A673 (cell line): ENCODE measurements at regions not wholly inside any gene's neighbourhood (a gene's known extent, or its start where the extent isn't known, plus 50 kb on each side); places are given as distances from the start of the nearest gene placed in this dataset.

Experiments
- BruUV-seq: library from RNA; stranded (reverse); fragments of 400-500 nt; replicated peaks from 2 replicates; lab custom pipeline; 2021; lab: Mats Ljungman, UMichigan
- CTCF ChIA-PET: fragments of 300-600 bp; sonication (Branson Sonifier 250); formaldehyde crosslinking; loops from one replicate; lab custom pipeline; 2022; ENCODE audit warnings: antibody characterized with exemption; lab: Charles Lee
- POLR2A ChIA-PET: fragments of 300-600 bp; sonication (Branson Sonifier 250); formaldehyde crosslinking; loops from one replicate; lab custom pipeline; 2022; ENCODE audit warnings: antibody characterized with exemption; ENCODE audit not compliant: low non-redundant PET; lab: Charles Lee
- DNase-seq: peaks from one replicate; pipeline ENCODE4 v3.0.0-alpha.2; 2015; ENCODE audit warnings: low spot score
- H3K27ac ChIP-seq: fragments of 200-600 bp; sonication (generic); 2 replicates; pipeline ENCODE4 v1.5.1; 2016; ENCODE audit warnings: mixed run types, low read depth, mild to moderate bottlenecking, mixed read lengths, antibody characterized with exemption, low read length; ENCODE audit not compliant: poor library complexity, severe bottlenecking
- H3K27me3 ChIP-seq: fragments of 200-600 bp; sonication (generic); replicated peaks from 2 replicates; pipeline ENCODE4 v1.6.1; 2017; ENCODE audit warnings: mixed run types, low read depth, mild to moderate bottlenecking, mixed read lengths, antibody characterized with exemption, low read length; ENCODE audit not compliant: insufficient read depth, poor library complexity
- H3K36me3 ChIP-seq: fragments of 200-600 bp; sonication (generic); 2 replicates; pipeline ENCODE4 v1.6.1; 2016; ENCODE audit warnings: mixed run types, mild to moderate bottlenecking, mixed read lengths, antibody characterized with exemption, low read length; ENCODE audit not compliant: insufficient read depth, poor library complexity, severe bottlenecking
- H3K4me1 ChIP-seq: fragments of 200-600 bp; sonication (generic); 2 replicates; pipeline ENCODE4 v1.6.1; 2017; ENCODE audit warnings: mixed run types, mild to moderate bottlenecking, mixed read lengths, antibody characterized with exemption, low read length; ENCODE audit not compliant: insufficient read depth, poor library complexity, severe bottlenecking
- H3K4me3 ChIP-seq: fragments of 200-600 bp; sonication (generic); 2 replicates; pipeline ENCODE4 v1.5.1; 2016; ENCODE audit warnings: low read depth, mixed run types, mild to moderate bottlenecking, mixed read lengths, low read length; ENCODE audit not compliant: poor library complexity, severe bottlenecking
- H3K9me3 ChIP-seq: fragments of 200-600 bp; sonication (generic); 2 replicates; pipeline ENCODE4 v1.6.1; 2016; ENCODE audit warnings: mixed run types, low read depth, mild to moderate bottlenecking, mixed read lengths, antibody characterized with exemption, low read length; ENCODE audit not compliant: poor library complexity, severe bottlenecking
- EZH2 ChIP-seq: fragments of 200-600 bp; sonication (generic); IDR thresholded peaks from 2 replicates; pipeline ENCODE4 v1.6.1; 2017; ENCODE audit warnings: borderline replicate concordance, low read depth, mild to moderate bottlenecking, mixed read lengths, antibody characterized with exemption, low read length; ENCODE audit not compliant: poor library complexity, severe bottlenecking
- intact Hi-C: fragments of 100-400 bp; cut with micrococcal nuclease; formaldehyde crosslinking; loops from one replicate; pipeline ENCODE4 v1.10.0; 2022; ENCODE audit not compliant: unreplicated experiment
- TF ChIP-seq, protein P1 (sequence below): fragments of 300-800, 200-600 bp; sonication (generic); conservative IDR thresholded peaks from 2 replicates; pipeline ENCODE4 v1.5.1; 2017; ENCODE audit warnings: low read depth, mild to moderate bottlenecking, antibody characterized with exemption, low read length, moderate library complexity, mixed read lengths

DNA sequence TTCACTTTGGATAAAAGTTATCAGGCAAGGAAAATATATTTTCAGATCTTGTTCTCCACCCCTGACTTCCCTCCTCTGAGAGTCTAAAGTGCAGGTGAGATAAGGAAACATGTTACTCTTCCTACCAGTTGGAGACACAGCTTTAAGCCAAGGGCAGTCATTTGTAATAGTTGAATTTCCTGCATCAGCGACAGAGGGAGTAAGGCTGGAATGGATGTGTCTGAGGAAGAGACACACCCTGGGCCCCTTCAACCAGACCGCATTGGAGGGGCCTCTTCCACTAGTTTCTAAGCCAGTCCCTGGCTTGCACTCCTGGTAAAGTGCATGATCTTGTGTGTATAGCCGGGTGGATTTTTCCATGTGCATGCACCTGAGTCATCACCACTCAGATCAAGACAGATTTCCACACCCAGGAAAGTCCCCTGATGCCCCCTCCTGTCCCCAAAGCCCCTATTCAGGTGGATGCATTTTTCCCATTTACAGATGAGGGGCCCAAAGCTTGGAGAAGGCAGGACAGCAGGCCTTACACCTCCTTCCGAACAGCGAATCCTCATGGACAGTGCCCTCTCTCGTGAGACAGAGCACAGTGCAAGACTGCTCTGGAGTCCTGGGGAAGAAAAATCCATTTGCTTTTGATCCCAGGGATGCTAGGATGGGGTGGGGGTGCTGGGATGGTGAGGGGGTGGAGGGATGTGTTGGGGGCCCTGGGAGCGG, 66.7 kb upstream of the SH3RF3 start:
- Histone ChIP-seq H3K4me3 (no peak overlapping the region), H3K9me3 (no peaks in the 10 kb centered on the region), H3K27me3 (peaks cover 9% of the 10 kb centered on the region), H3K4me1 (peaks cover 1% of the 10 kb centered on the region), H3K36me3 (no peaks in the 10 kb centered on the region), H3K27ac (no peak overlapping the region)
- no peak for DNase-seq
- no TSS peak for BruUV-seq
- CTCF ChIA-PET: no interaction called here
- TF ChIP-seq EZH2: no peak
- TF ChIP-seq, protein P1, sequence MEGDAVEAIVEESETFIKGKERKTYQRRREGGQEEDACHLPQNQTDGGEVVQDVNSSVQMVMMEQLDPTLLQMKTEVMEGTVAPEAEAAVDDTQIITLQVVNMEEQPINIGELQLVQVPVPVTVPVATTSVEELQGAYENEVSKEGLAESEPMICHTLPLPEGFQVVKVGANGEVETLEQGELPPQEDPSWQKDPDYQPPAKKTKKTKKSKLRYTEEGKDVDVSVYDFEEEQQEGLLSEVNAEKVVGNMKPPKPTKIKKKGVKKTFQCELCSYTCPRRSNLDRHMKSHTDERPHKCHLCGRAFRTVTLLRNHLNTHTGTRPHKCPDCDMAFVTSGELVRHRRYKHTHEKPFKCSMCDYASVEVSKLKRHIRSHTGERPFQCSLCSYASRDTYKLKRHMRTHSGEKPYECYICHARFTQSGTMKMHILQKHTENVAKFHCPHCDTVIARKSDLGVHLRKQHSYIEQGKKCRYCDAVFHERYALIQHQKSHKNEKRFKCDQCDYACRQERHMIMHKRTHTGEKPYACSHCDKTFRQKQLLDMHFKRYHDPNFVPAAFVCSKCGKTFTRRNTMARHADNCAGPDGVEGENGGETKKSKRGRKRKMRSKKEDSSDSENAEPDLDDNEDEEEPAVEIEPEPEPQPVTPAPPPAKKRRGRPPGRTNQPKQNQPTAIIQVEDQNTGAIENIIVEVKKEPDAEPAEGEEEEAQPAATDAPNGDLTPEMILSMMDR: no peak
- intact Hi-C loops: no loop called here
- POLR2A ChIA-PET: no interaction called here

DNA sequence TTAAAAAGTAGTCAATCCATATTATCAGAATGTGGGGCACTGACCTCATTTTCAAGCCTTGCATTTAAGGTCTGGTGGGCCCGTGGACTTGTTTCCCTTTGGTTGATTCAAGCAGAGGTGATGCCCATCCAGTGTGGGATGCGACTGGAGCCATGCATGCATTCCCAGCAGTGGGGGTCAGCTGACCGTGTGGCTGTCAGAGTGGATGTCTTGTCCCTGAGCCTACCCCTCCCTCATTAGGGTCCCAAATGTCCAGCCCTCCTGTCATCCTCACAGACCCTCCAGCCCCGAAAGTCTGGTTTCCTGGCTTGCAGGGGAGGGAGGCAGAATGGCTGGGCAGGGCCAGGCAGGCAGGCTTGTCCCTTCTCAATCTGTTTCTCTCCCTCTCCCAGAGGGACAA, 67.3 kb upstream of the SH3RF3 start:
- no peaks in the 10 kb centered on the region for H3K4me1 ChIP-seq
- BruUV-seq: no TSS peak
- no peaks in the 10 kb centered on the region for H3K9me3 ChIP-seq
- intact Hi-C loops: no loop called here
- TF ChIP-seq, protein P1: no peak
- no peak for TF ChIP-seq EZH2
- DNase-seq: no peak
- ChIA-PET POLR2A (no interaction called here), CTCF (no interaction called here)
- H3K36me3 ChIP-seq: no peaks in the 10 kb centered on the region
- H3K27ac ChIP-seq: no peak overlapping the region
- peaks cover 9% of the 10 kb centered on the region for H3K27me3 ChIP-seq
- H3K4me3 ChIP-seq: no peak overlapping the region

DNA sequence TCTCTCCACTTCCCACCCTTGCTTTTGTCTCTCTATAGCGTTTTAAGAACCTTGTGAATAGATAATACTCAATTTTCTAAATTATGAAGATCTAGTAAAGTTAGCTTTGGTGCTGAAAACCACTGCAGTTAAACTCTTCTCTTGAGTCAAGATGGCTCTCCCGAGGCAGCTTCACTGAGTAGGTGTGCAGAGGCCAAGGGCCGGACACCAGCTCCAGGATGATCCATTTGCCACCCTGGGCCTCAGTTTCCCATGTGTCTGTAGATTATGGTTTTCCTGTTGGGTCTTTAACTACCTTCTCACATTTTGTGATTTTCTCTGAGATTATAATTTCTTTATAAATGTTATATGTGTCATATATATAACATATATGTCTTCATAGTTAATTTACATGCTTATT, 68.5 kb upstream of the SH3RF3 start:
- Histone ChIP-seq H3K27me3 (peaks cover 9% of the 10 kb centered on the region), H3K4me1 (no peaks in the 10 kb centered on the region), H3K27ac (no peak overlapping the region), H3K4me3 (no peak overlapping the region), H3K9me3 (no peaks in the 10 kb centered on the region), H3K36me3 (no peaks in the 10 kb centered on the region)
- ChIA-PET POLR2A (no interaction called here), CTCF (no interaction called here)
- DNase-seq: no peak
- intact Hi-C loops: no loop called here
- no peak for TF ChIP-seq EZH2
- TF ChIP-seq, protein P1: no peak
- no TSS peak for BruUV-seq
